SK-N-SH (cell line): ENCODE measurements at regions not wholly inside any gene's neighbourhood (a gene's known extent, or its start where the extent isn't known, plus 50 kb on each side); places are given as distances from the start of the nearest gene placed in this dataset.
A peak's percentile ranks its signal among the peaks of the same experiment; 100 is the strongest.

Experiments used
- CTCF ChIA-PET: fragments of 300-600, 350-600 bp; formaldehyde crosslinking; extraction: SDS; loops from one replicate; lab custom pipeline; 2021; lab: Yijun Ruan, JAX
- POLR2A ChIA-PET: fragments of 350-600 bp; sonication (Branson Sonifier 250); formaldehyde crosslinking; extraction: SDS; loops from one replicate; lab custom pipeline; 2020; ENCODE audit warnings: antibody characterized with exemption, inconsistent platforms; lab: Yijun Ruan, JAX
- DNase-seq: peaks from one replicate; pipeline ENCODE4 v3.0.0; 2012
- H2AFZ ChIP-seq: fragments of 200-600 bp; sonication (generic); 2 replicates; pipeline ENCODE4 v1.8.1; 2016; ENCODE audit warnings: antibody characterized with exemption, mild to moderate bottlenecking, low read depth
- H3F3A ChIP-seq: fragments of 200-600 bp; sonication (generic); replicated peaks from 2 replicates; pipeline ENCODE3; 2016; ENCODE audit warnings: antibody characterized with exemption, mild to moderate bottlenecking; ENCODE audit not compliant: insufficient read depth
- H3K27ac ChIP-seq, 2 experiments: fragments of 200-500 bp in 1 of 2; fragments of 200-600 bp in 1 of 2; sonication (Bioruptor generic) in 1 of 2; sonication (generic), shearing (Covaris generic) in 1 of 2; 2 replicates each; pipeline versions ENCODE4 v1.5.1 to v1.6.1; 2014 to 2016; ENCODE audit warnings: low read depth in 2 of 2, inconsistent platforms in 1 of 2, low read length in 1 of 2, mild to moderate bottlenecking in 1 of 2, mixed read lengths in 1 of 2
- H3K27me3 ChIP-seq: fragments of 200-600 bp; sonication (generic), shearing (Covaris generic); 2 replicates; pipeline ENCODE4 v1.6.1; 2016; ENCODE audit warnings: mixed run types; ENCODE audit not compliant: insufficient read depth
- H3K36me3 ChIP-seq, 2 experiments: fragments of 200-500 bp in 1 of 2; fragments of 200-600 bp in 1 of 2; sonication (Bioruptor generic) in 1 of 2; sonication (generic) in 1 of 2; replicated peaks in 1 of 2; 2 replicates each; pipeline versions ENCODE3 to v1.5.1; 2014 to 2016; ENCODE audit warnings: low read length in 1 of 2, mild to moderate bottlenecking in 1 of 2; ENCODE audit not compliant: insufficient read depth in 2 of 2, control insufficient read depth in 1 of 2
- H3K4me1 ChIP-seq, 2 experiments: fragments of 200-500 bp in 1 of 2; fragments of 200-600 bp in 1 of 2; sonication (Bioruptor generic) in 1 of 2; sonication (generic), shearing (Covaris generic) in 1 of 2; 2 replicates each; pipeline versions ENCODE4 v1.5.1 to v1.6.1; 2014 to 2016; ENCODE audit warnings: low read depth in 1 of 2, low read length in 1 of 2, mixed run types in 1 of 2; ENCODE audit not compliant: insufficient read depth in 2 of 2, control insufficient read depth in 1 of 2
- H3K4me2 ChIP-seq: fragments of 200-600 bp; sonication (generic), shearing (Covaris generic); 2 replicates; pipeline ENCODE4 v1.6.1; 2017; ENCODE audit warnings: mixed run types
- H3K4me3 ChIP-seq, 2 experiments: fragments of 200-500 bp in 1 of 2; fragments of 200-600 bp in 1 of 2; sonication (Bioruptor generic) in 1 of 2; sonication (generic), shearing (Covaris generic) in 1 of 2; 2 replicates each; pipeline versions ENCODE4 v1.5.1 to v1.8.1; 2014 to 2016; ENCODE audit warnings: low read depth in 2 of 2, inconsistent platforms in 1 of 2, low read length in 1 of 2, mild to moderate bottlenecking in 1 of 2, mixed read lengths in 1 of 2, moderate library complexity in 1 of 2
- H3K79me2 ChIP-seq: fragments of 200-600 bp; sonication (generic); 2 replicates; pipeline ENCODE4 v1.8.1; 2017; ENCODE audit warnings: mild to moderate bottlenecking; ENCODE audit not compliant: insufficient read depth
- H3K9ac ChIP-seq: fragments of 200-600 bp; sonication (generic); 2 replicates; pipeline ENCODE4 v1.6.1; 2017; ENCODE audit warnings: mixed run types
- H3K9me2 ChIP-seq: fragments of 200-600 bp; sonication (generic); 2 replicates; pipeline ENCODE4 v1.6.1; 2017; ENCODE audit warnings: mixed run types
- H3K9me3 ChIP-seq: fragments of 200-600 bp; sonication (generic); 2 replicates; pipeline ENCODE4 v1.6.1; 2017; ENCODE audit warnings: mixed run types, mild to moderate bottlenecking, moderate library complexity
- H4K20me1 ChIP-seq: fragments of 200-600 bp; sonication (generic); 2 replicates; pipeline ENCODE4 v1.6.1; 2017; ENCODE audit warnings: mild to moderate bottlenecking, mixed run types; ENCODE audit not compliant: insufficient read depth
- ELF1 ChIP-seq: IDR thresholded peaks from 2 replicates; pipeline ENCODE4 v1.4.0; 2012
- EP300 ChIP-seq, 2 experiments: IDR thresholded peaks; 2 replicates each; pipeline versions ENCODE4 v1.4.0 to v1.6.1; 2012; ENCODE audit warnings: borderline replicate concordance in 1 of 2, low read depth in 1 of 2, low read length in 1 of 2
- FOSL2 ChIP-seq: IDR thresholded peaks from 2 replicates; pipeline ENCODE4 v1.4.0; 2012; ENCODE audit warnings: low read depth, mild to moderate bottlenecking, moderate library complexity, borderline replicate concordance
- NFIC ChIP-seq: IDR thresholded peaks from 2 replicates; pipeline ENCODE4 v1.4.0; 2012; ENCODE audit warnings: borderline replicate concordance
- REST ChIP-seq: IDR thresholded peaks from 2 replicates; pipeline ENCODE4 v1.6.1; 2012; ENCODE audit warnings: mild to moderate bottlenecking, low read depth, low read length, moderate library complexity
- SMC3 ChIP-seq: IDR thresholded peaks from 2 replicates; pipeline ENCODE4 v1.6.1; 2012; ENCODE audit warnings: low read depth, low read length, improper control_type of control experiment
- TAF1 ChIP-seq: IDR thresholded peaks from 2 replicates; pipeline ENCODE4 v1.6.1; 2012; ENCODE audit warnings: low read depth, mild to moderate bottlenecking, low read length, moderate library complexity, borderline replicate concordance
- TCF12 ChIP-seq: IDR thresholded peaks from 2 replicates; pipeline ENCODE4 v1.4.0; 2012
- TEAD4 ChIP-seq: IDR thresholded peaks from 2 replicates; pipeline ENCODE4 v1.4.0; 2012; ENCODE audit warnings: mild to moderate bottlenecking, borderline replicate concordance; ENCODE audit not compliant: insufficient read depth
- WGBS: methylation state at CpG from one replicate; pipeline ENCODE4 v1.1.6; 2017; ENCODE audit warnings: low lambda C conversion rate; 5-methylcytosine and 5-hydroxymethylcytosine counted together
- TF ChIP-seq, protein P1 (sequence below): IDR thresholded peaks from 2 replicates; pipeline ENCODE4 v1.4.0; 2012; ENCODE audit warnings: low read depth
- TF ChIP-seq, protein P2 (sequence below): IDR thresholded peaks from 2 replicates; pipeline ENCODE4; 2012
- TF ChIP-seq, protein P3 (sequence below): fragments of 200-600 bp; sonication (generic); IDR thresholded peaks from 2 replicates; pipeline ENCODE4 v1.6.1; 2017; ENCODE audit warnings: antibody characterized with exemption, mild to moderate bottlenecking, moderate library complexity
- TF ChIP-seq, protein P4 (sequence below): IDR thresholded peaks from 2 replicates; pipeline ENCODE4 v1.4.0; 2012; ENCODE audit warnings: low read depth, borderline replicate concordance

- H3K9me2 ChIP-seq = no peaks in the 10 kb centered on the region
- H3K27me3 ChIP-seq = no peaks in the 10 kb centered on the region
- no peaks in the 10 kb centered on the region for H4K20me1 ChIP-seq
- H3K36me3 ChIP-seq = no peaks in the 10 kb centered on the region
- DNase-seq = peak; percentile 36
- H3K27ac ChIP-seq = peak overlapping the region in 1 of 2 experiments; percentile 24; a peak in 2 of 4 replicates
- no peaks in the 10 kb centered on the region for H3K9me3 ChIP-seq
- H3F3A ChIP-seq = peaks cover 22% of the 10 kb centered on the region
- 69% methylated on average over 6 of the region's 6 CpGs for WGBS
- no peak overlapping the region for H3K9ac ChIP-seq
- H3K79me2 ChIP-seq = no peaks in the 10 kb centered on the region
- peak overlapping the region; percentile 54; the same call in 1 of the 2 replicates for H2AFZ ChIP-seq
- TF ChIP-seq EP300 (IDR thresholded peaks at IDR 0.05; ENCODE audit: borderline replicate concordance in 1 of 2, low read depth in 1 of 2, low read length in 1 of 2) (no peak), ELF1 (no peak)
- TF ChIP-seq, protein P1, sequence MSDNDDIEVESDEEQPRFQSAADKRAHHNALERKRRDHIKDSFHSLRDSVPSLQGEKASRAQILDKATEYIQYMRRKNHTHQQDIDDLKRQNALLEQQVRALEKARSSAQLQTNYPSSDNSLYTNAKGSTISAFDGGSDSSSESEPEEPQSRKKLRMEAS = no peak
- no peak overlapping the region for H3K4me2 ChIP-seq
- peaks cover 0 to 21% of the 10 kb centered on the region in 2 experiments for H3K4me1 ChIP-seq
- ChIA-PET CTCF (interaction anchor here (0.6 to 1.4 kb wide), 3 partner anchors 13 to 463 kb away, joined by 3 to 5 read pairs (median 3); no protein-coding TSS in a partner anchor), POLR2A (no interaction called here)
- H3K4me3 ChIP-seq = no peak overlapping the region
These were observed 164.9 kb upstream of the RAI14 start for GRCh38 chr5:34491251-34491620.

DNA sequence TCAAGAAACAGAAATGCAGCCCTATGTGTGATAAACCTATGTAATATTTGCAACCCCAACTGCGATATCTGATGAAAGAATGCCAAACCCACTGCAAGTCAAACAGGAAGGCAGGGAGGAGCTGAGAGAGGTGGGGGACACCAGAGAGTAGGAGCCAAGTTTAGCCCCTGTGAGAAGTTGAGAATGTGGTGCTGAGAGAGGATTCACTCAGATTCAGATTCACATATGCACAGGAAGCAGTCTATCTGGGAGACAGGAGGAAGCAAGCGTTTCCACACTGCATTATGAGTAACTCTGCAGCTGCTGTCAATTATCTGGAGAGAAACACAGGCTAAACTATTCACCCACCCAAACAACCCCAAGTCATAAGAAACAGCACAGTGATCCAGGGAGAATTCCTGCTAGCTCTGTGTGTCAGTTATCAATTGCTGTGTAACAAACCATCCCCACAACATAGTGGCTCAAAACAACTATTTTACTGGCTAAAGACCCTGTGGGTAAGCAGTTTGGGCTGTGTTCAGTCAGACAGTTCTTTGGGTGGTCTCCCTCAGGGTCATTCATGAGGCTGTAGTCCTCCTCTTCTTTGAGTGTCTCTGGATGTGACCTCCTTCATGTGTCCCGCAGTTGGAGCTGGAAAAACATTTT, 161.9 kb upstream of the RAI14 start:
- 62% methylated on average over 3 of the region's 3 CpGs for WGBS
- peaks cover 0 to 4% of the 10 kb centered on the region in 2 experiments; a peak in 3 of 4 replicates for H3K4me1 ChIP-seq
- CTCF ChIA-PET = interaction anchor here (0.7 to 1.9 kb wide), 3 partner anchors 17 to 404 kb away, joined by 3 to 6 read pairs (median 5); no protein-coding TSS in a partner anchor
- H3K4me3 ChIP-seq = no peak overlapping the region
- H3K9me3 ChIP-seq = no peaks in the 10 kb centered on the region
- H4K20me1 ChIP-seq = no peaks in the 10 kb centered on the region
- H3K9me2 ChIP-seq = no peaks in the 10 kb centered on the region
- H3K36me3 ChIP-seq = no peaks in the 10 kb centered on the region
- no peak overlapping the region for H3K4me2 ChIP-seq
- POLR2A ChIA-PET = no interaction called here
- H3K27me3 ChIP-seq = no peaks in the 10 kb centered on the region
- H3K9ac ChIP-seq = no peak overlapping the region
- TF ChIP-seq TCF12 (peak; percentile 46), SMC3 (no peak)
- TF ChIP-seq, protein P2, sequence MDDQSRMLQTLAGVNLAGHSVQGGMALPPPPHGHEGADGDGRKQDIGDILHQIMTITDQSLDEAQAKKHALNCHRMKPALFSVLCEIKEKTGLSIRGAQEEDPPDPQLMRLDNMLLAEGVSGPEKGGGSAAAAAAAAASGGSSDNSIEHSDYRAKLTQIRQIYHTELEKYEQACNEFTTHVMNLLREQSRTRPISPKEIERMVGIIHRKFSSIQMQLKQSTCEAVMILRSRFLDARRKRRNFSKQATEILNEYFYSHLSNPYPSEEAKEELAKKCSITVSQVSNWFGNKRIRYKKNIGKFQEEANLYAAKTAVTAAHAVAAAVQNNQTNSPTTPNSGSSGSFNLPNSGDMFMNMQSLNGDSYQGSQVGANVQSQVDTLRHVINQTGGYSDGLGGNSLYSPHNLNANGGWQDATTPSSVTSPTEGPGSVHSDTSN = peak; percentile 32; the same call in 1 of the 2 replicates
- H3K27ac ChIP-seq = peak overlapping the region in 1 of 2 experiments; percentile 46; a peak in 1 of 4 replicates
- no peak for DNase-seq
- peaks cover 6% of the 10 kb centered on the region for H3F3A ChIP-seq
- H3K79me2 ChIP-seq = no peaks in the 10 kb centered on the region
- H2AFZ ChIP-seq = no peak overlapping the region

DNA sequence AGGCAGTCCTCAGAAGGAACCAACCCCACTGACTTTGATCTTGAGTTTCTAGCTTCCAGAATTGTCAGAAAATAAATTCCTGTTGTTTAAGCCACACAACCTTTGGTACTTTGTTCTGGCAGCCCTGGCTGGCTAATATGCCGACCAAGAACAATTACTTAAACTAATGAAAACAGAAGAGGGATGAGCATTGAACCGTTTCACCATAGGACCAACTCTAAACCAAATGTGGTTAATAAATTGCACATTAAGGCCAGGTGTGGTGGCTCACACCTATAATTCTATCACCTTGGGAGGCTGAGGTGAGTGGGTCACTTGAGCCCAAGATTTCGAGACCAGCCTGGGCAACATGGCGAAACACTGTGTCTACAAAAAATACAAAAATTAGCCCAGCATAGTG, 160.9 kb upstream of the RAI14 start:
- no peaks in the 10 kb centered on the region for H3K9me2 ChIP-seq
- no peak for DNase-seq
- H3K4me1 ChIP-seq = peaks cover 0 to 7% of the 10 kb centered on the region in 2 experiments; a peak in 3 of 4 replicates
- no peak overlapping the region for H2AFZ ChIP-seq
- 61% methylated on average over 4 of the region's 4 CpGs for WGBS
- no peak overlapping the region for H3K4me2 ChIP-seq
- ChIA-PET CTCF (interaction anchor here (1.9 to 4.3 kb wide), 3 partner anchors 9 to 403 kb away, joined by 6 to 28 read pairs (median 10); no protein-coding TSS in a partner anchor), POLR2A (no interaction called here)
- H4K20me1 ChIP-seq = no peaks in the 10 kb centered on the region
- H3F3A ChIP-seq = peaks cover 6% of the 10 kb centered on the region
- no peaks in the 10 kb centered on the region for H3K27me3 ChIP-seq
- H3K27ac ChIP-seq = no peak overlapping the region
- H3K79me2 ChIP-seq = no peaks in the 10 kb centered on the region
- H3K4me3 ChIP-seq = no peak overlapping the region
- H3K9me3 ChIP-seq = no peaks in the 10 kb centered on the region
- H3K9ac ChIP-seq = no peak overlapping the region
- H3K36me3 ChIP-seq = no peaks in the 10 kb centered on the region
- TF ChIP-seq TEAD4 (no peak), FOSL2 (no peak), NFIC (no peak), REST (no peak), TAF1 (no peak)
- TF ChIP-seq, protein P3, sequence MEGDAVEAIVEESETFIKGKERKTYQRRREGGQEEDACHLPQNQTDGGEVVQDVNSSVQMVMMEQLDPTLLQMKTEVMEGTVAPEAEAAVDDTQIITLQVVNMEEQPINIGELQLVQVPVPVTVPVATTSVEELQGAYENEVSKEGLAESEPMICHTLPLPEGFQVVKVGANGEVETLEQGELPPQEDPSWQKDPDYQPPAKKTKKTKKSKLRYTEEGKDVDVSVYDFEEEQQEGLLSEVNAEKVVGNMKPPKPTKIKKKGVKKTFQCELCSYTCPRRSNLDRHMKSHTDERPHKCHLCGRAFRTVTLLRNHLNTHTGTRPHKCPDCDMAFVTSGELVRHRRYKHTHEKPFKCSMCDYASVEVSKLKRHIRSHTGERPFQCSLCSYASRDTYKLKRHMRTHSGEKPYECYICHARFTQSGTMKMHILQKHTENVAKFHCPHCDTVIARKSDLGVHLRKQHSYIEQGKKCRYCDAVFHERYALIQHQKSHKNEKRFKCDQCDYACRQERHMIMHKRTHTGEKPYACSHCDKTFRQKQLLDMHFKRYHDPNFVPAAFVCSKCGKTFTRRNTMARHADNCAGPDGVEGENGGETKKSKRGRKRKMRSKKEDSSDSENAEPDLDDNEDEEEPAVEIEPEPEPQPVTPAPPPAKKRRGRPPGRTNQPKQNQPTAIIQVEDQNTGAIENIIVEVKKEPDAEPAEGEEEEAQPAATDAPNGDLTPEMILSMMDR = no peak
- TF ChIP-seq, protein P4, sequence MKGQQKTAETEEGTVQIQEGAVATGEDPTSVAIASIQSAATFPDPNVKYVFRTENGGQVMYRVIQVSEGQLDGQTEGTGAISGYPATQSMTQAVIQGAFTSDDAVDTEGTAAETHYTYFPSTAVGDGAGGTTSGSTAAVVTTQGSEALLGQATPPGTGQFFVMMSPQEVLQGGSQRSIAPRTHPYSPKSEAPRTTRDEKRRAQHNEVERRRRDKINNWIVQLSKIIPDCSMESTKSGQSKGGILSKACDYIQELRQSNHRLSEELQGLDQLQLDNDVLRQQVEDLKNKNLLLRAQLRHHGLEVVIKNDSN = no peak
